GM18858 (cell line): ENCODE measurements at regions not wholly inside any gene's neighbourhood (a gene's known extent, or its start where the extent isn't known, plus 50 kb on each side); places are given as distances from the start of the nearest gene placed in this dataset.

Experiments used
- ATAC-seq: cut with Tn5 transposase; IDR thresholded peaks from one replicate; pipeline ENCODE4 v1.9.1; 2021; ENCODE audit not compliant: unreplicated experiment

DNA sequence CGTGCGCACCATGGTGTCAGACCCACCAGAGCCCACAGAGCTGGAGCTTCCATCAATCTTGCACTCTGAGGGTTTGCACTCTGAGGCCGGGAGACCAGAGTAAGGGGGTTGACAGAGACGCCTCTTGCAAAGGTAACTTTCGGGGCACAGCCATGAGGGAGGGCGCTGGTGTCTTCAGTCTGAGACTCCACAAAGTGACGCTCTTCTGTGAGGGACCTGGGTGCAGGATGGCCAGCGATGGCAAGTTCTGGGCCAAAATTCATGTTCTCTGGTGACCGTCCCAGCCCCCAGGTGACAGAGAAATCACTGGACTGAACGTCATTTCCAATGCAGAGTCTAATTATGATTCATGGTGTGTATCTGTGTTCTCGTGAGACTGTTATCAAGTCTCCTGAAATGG, 1395.2 kb downstream of the TBC1D22A start:
- no peak for ATAC-seq

DNA sequence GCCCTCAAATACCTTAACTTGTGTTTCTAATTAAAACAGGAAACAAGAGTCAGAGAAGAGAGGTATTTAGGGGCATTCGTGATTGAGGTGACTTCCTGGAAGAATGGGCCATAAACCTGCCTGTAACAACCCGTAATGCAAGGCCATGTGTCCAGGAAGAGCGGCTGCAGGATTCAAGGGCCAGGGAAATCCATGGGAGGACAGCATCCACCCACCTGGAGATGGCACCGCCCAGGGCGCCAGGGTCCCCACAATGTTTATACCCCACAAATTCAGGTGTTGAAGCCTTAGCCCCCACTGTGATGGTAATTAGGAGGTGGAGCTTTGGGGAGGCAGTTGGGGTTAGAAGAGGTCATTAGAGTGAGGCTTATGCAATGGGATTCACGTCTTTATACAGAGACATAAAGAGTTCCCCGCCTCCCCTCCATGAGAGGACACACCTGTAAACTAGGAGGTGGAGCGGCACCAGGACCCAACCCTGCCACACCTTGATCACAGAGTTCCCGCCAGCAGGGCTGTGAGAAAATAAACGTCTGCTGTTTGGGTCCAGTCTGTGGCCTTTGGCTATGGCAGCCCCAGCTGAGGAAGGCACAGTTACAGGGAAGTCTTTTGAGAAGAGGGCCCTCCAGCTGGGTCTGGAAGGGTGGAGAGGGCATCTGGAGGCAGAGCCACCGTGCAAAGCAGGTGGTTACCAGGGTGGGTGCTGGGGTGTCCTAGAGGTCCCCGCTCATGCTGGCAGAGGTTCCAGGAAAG, 1394.3 kb downstream of the TBC1D22A start:
- ATAC-seq: no peak

DNA sequence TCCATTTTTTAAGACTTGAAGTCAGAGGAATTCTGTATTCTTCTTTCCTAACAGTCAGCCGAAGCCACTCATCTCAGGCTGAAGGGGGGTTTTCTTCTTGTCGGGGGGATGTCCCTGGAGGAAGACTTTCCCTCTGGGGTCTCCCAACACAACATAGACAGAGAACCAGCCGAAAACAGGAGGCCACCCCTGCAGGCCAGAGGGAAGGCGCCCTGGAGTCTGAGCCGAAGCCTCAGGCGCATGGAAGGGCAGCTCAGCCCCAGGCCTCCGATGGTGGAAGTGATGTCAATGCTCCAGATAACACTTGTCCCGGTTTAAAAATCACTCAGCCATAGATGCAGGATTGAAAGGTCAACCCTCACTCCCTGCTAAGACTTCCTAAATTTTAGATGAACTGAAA, 1393.0 kb downstream of the TBC1D22A start:
- no peak for ATAC-seq

DNA sequence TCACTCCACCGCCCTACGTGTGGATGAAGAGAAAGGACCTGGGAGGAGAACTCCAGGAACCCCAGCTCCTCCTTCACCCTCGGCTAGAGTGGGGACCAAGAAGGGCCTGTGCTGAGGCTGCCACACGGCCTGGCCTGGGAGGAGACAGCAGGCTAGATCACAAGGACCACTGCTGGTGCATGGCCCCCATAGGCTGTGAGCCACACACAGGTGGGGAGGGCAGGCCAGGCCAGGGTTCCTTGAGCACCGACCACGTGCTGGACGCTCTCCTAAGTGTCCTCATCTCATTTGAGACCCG, 1392.4 kb downstream of the TBC1D22A start:
- ATAC-seq: no peak

DNA sequence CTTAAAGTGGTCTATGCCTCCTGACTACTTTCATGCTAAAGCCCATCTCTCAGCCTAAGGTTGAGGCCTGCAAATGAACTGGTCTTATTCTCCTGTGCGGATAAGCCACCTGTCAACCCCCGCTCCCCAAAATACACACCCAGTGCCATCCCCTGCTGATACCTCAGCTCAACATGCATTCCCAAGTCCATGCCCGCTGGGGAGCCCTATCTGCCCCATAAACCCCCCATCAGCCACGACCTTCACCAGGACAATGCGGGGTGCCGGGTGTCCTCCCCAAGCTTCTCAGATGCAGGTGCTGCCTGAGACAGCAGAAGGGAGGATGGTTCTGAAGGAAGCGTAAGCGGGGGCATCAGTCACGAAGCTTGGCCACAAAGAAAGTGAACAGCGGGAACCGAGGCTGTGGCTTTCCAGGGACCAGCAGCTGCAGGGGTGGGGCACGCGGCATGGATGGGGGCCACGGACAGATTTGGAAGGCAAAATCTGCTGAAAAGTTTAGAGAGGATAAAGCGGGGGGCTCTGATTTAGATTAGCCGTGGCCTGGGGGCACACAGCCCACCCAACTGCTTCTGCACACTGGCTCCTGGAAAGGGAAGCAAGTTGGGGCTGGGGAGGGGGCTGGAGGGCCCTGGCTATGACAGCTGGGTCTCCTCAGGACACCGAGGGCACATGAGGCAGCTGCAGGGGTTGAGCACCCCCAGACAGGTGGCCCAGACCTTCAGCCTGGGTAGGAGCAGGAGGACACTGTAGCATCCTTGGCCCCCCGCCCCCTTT, 1391.9 kb downstream of the TBC1D22A start:
- no peak for ATAC-seq

DNA sequence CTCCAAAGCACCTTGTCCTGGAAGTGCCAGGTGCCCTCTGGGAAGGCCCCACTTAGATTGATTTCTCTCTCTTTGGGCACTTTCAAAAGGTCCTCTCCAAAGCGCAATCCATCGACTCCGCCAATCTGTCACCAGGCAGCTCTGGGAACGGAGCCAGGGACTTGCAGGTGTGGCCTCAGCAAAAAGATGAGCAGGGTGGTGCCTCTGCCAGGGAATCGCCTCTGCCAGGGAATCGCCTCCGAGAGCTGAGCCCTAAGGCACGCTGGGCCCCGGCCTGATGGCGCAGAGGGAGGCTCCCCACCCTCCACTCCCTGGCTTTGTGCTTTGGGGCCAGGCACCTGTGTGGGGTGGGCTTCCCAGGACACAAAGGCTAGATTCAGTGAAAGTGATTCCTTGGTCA, 1391.3 kb downstream of the TBC1D22A start:
- no peak for ATAC-seq

DNA sequence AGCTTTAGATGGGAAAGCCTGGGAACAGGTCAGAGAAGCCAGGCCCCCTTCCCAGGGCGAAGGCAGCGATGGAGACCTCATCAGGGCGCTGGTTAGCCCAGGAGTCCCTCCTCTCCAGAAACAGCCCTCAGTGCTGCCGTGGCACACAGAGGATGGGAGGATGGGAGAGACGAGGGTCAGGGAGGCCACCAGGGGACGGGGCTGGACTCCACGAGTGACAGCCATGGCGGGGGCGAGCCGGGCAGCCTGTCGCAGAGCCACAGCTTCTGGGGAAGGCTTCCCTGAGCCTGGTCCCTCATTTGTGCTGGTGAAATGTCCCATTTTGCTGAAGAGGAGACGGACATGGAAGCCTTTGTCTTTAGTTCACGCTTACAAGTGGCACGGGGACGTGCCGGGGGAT, 1390.5 kb downstream of the TBC1D22A start:
- no peak for ATAC-seq

DNA sequence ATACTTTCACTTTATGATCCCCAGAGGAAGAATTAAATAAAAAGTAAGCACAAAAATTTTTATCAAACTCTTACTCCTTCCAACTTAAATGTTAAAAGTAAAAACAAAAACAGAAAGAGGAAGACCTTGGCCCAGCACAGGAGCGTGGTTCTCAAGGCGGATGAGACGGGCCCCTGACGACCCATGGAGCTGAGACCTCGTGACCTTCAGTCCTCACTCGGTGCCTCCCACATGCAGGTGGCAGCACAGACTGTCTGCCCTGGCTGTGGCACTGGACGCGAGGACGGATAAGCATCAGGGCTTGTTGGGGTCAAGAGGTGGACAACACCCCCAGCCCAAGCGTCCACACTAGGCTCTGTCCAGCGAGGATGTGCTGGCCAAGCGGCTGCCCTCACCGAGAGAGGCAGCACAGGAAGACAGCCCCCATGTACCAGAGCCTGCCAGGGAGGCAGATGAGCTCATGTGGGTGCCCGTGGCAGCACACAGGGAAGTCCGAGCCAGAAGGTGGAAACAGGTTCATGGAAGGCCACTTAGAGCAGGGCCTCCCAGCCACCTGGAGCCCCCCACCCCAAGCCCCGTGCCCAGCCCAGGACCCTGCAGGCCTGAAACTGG, 1389.8 kb downstream of the TBC1D22A start:
- ATAC-seq: no peak

DNA sequence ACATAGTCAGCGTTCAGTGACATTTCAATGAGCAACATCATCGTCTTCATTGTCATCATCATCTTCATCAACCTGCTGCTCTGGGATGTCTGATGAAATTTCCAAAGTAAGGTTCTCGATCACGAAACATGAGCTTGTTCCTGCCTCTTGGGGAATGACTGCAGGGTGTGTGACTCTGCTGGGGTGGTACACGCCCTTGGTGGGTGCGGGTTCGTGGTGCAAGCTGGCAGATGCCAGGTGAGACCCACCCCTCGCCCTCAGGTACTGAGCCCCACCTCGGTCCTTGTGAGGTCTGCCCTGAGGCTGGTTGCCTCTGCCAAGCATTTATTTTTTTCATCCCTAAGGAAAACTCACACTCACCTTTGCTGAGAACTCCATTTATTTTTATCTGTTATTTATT, 1389.2 kb downstream of the TBC1D22A start:
- no peak for ATAC-seq

DNA sequence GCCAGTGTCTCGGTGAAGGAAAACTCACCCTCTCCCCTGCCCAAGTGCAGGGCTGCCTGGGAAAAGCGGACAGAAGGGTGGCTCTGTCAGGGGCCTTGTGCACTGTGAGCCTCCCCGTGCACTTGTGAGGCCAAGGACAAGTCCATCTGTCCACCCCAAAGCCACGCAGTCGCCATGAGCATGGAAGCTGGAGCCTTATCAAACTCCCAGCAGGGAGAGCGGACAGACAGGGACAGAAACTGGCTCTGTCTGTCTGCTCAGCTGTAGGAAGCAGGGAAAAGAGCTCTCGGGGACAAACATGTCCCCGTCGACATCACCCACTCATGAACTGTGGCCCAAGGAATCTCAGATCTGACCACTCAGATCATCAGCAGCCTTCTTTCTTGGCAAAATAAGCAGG, 1385.4 kb downstream of the TBC1D22A start:
- no peak for ATAC-seq

DNA sequence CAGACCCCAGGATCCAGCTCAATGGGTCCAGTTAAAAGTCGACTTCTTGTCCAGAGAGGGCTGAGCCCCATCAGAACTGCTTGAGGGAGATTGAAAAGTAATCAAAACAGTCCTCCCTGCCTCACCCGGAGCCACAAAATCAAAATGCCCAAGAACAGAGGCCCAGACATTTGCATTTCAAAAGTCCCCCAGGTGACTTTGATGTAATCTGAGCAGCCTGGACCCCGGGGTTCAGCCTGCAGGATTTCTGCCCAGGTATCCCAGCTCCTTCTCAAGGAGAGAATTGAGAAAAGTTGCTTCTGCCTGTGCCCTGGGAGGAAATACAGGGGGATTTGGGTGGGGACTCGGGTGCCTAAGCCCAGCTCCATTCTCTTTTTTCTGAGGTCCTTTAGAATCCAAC, 1385.0 kb downstream of the TBC1D22A start:
- ATAC-seq: no peak

DNA sequence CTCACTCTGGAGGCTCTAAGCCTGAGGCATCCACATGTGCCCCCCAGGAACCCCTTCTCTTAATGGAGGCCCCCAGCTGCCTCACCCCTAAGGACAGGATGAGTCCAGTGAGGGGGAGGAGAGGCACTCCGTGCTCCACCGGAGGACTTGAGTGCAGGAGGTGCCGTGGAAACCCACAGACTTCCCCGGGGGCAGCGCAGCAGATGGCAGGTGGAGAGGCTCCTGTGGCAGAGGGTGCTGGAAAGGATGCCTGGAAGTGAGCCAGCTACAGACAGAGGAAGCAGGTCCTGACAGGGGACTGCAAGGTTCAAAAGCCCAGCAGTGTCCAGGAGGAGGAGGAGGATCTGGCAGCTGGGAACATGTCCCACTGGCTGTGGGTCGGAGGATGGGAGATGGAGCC, 1384.0 kb downstream of the TBC1D22A start:
- no peak for ATAC-seq

DNA sequence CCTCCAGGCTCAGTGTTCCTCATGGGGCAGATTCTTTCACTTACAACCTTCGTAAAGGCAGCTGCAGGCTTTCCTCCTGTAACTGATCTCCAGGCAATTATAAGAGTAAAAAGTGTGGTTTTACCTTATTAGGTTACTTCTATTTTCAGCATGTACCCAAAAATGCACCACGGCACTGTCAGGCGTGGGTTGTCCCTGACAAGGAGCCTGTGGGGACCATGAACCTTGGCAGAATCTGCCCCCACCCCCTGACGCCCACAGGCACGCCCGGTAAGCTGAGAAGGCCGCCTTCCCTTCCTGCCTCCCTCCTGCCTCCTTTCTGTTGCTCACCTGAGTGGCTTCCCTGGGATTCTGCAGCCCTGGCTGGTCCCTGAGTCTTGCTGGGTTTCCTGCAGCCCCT, 1383.3 kb downstream of the TBC1D22A start:
- ATAC-seq: no peak

DNA sequence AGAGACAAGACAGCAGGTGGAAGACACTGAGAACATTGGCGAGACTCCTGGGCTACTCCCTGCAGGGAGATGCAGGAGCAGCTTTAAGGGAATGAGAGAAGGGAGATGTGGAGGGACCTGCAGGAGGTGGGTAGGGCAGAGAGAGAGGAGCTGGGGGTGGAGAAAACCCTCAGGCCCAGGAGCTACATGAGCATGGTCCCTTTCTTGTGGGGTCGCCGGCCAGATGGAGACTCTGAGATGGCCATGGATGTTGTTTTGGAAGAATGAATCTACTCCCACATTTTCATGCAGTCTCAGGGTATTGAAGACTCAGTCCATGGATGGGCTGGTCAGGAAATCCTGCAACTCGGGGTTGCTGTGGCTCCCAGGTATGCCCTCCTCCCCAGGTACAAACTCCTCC, 1381.9 kb downstream of the TBC1D22A start:
- no peak for ATAC-seq

DNA sequence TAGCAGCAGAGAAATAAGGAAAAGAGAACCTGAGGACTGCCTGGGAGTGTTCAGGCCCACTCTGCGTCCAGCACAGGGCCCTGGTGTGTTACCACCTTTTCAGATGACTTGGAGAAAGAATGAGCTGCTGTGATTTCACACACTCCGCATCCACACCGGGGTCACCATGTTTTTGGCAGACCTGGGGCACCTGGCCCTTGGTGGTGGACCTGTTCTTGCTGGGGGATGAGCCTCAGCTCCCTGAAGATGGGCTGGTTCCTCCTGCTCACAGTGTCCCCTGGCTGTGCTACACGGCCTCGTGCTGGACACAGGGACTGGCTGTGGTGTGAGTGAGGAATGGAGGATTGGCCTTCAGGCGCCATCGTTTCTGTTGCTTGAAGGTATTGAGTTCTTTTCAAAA, 1381.4 kb downstream of the TBC1D22A start:
- ATAC-seq: no peak

DNA sequence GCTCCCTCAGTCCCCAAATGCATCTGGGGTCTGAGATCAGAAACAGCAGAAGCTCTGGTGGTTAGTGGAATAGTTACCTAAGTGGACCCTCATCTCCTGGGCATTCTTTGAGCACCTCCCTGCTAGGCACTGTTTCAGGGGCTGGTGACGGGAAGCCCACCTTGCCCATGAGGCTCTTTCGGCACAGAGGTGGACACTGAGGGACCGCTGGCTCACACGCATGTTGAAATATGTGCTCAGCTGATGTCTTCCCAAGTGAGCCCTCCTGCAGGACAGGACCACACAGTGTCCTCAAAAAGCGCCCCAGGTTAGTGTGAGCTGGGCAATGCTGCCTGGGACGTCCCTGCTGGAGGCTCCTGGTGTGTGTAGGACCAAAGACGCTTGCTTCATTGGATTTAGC, 1379.9 kb downstream of the TBC1D22A start:
- no peak for ATAC-seq

DNA sequence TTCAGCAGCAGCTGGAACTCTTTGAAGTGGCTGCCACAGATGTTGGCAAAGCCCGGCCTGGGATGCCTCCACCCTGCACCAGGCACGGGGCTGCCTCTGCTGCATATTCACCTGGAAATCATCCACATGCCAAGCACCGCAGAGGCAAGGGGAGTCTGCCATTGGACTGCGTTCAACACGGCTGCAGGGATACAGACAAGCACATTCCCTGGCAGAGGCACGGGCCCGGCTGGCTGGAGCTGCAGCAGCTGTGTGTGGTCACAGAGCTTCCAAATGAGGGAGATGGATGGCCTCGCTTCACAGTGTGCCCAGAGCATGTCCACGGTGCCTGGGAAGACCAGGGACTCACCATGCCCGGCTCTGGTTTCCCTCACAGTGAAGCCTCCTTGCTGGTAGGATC, 1378.9 kb downstream of the TBC1D22A start:
- ATAC-seq: no peak

DNA sequence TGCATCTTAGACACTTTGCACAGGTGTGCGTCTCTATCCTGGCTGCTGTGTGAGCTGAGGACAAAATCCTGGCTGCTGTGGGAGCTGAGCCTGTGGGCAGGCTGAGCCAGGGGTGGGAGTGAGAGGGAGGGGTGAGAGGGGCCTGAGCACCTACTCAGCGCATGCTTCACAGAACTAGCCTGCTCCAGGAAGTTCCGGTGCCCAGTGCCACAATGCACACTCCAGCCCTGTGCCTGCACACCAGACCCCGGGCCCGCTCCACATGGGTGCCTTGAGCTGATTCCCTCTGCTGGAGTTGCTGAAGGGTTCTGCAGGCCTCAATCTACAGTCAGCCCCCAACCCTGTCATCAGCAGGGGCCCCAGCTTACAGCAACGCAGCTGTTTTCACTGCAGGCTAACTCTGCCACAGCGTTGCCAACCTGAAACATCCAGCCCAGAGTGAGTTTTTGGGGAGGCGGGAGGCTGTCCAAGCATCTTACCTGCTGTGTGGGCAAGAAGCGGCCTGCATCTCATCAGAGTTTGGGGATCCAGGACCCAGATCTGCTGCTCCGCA, 1377.9 kb downstream of the TBC1D22A start:
- no peak for ATAC-seq

DNA sequence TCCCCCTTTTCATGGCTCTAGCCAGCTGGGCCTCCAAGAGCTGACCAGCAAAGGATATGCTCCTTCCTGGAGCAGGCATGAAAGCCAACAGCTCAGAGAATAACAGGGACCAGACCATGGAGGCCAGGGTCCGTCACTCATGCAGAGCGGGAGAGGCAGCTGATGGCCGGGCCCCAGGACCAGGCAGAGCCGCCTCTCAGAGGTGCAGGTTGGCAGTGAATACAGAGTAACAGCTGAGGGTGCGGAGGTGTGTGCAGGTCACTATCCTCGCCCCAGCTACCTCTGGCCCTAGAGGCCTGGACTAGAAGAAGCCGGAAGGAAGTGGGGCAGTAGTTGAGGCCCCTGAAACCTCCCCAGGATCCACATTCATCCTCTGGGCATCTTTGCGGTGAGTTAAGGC, 1377.3 kb downstream of the TBC1D22A start:
- ATAC-seq: no peak

DNA sequence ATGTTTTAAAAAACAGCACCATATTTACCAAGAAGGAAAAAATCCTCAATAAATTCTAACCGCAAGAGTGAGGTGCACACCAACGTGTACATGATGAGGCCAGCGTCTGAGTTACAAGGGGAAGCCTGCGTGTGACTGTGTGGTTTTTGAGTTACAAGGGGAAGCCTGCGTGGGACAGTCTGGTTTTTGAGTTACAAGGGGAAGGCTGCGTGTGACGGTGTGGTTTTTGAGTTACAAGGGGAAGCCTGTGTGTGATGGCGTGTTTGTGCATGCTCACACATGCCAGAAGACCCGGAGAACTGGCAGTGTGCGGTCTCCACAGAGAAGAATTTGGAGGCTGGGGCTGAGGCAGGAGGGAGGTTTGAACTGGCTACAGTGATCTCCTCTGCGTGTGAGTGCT, 1376.4 kb downstream of the TBC1D22A start:
- ATAC-seq: no peak

DNA sequence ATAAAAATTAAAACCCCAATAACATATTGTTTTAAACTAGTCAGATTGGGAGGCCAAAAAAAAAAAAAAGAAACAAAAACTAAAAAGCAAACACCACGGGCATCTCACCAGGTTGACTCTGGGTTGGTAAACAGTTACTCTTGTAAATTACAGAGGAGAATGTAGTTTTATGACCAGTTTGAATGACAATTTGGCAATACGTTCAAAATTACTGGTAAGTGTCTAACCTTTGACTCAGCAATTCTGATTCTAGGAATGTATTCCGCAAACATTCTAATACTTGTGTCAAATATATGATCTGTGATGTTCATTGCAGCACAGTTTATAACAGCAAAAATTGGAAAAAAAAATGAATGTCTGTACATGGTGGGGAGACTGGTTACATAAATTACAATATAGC, 1376.0 kb downstream of the TBC1D22A start:
- no peak for ATAC-seq

DNA sequence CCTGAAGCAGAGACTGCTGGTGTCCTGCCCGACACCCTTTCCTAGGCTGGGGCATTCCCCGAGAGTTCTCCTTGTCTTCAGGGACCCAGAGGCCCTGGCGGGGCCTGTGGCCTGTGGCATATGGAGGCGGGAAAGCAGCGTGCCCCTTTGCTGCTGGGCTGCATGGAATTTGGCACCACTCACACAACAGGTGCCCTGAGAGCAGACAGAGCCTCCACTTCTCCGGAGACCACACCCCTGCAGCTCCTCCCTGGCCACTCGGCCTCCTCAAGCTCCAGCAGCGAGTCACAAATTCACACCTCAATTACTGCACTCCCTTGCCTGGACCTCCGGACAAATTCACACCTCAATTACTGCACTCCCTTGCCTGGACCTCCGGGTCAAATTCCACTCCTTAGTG, 1375.2 kb downstream of the TBC1D22A start:
- ATAC-seq: no peak
